Activated CD8-positive, alpha-beta memory T cell treated with anti-CD3 and anti-CD28 coated beads, Interleukin-2, amount 10 ng/mL, durations not matched to agents 7 days and 5 days (primary cell): ENCODE measurements at regions not wholly inside any gene's neighbourhood (a gene's known extent, or its start where the extent isn't known, plus 50 kb on each side); places are given as distances from the start of the nearest gene placed in this dataset.
"Not testable (repeated sequence)": the region's sequence is repeated elsewhere in the genome, so short reads cannot be mapped to it uniquely, and the experiment has no call there.

Experiments used
- ATAC-seq: fragments of 150-1000 bp; cut with Tn5 transposase; one replicate; pipeline ENCODE4 v1.10.0; 2021; ENCODE audit warnings: moderate library complexity
- CTCF ChIA-PET: fragments of 350-600 bp; sonication (Branson Sonifier 250); formaldehyde crosslinking; loops from one replicate; lab custom pipeline; 2021; ENCODE audit warnings: antibody characterized with exemption; lab: Charles Lee
- DNase-seq: peaks from one replicate; pipeline ENCODE4 v3.0.0-alpha.2; 2020
- H3K27ac Mint-ChIP-seq: one replicate; pipeline ENCODE4 v1.8.0; 2021; ENCODE audit warnings: mild to moderate bottlenecking, mixed read lengths
- H3K27me3 Mint-ChIP-seq: one replicate; pipeline ENCODE4 v1.8.0; 2021; ENCODE audit warnings: mixed read lengths
- H3K36me3 Mint-ChIP-seq: one replicate; pipeline ENCODE4 v1.8.0; 2021; ENCODE audit warnings: mild to moderate bottlenecking, mixed read lengths
- H3K4me1 Mint-ChIP-seq: one replicate; pipeline ENCODE4 v1.8.0; 2021; ENCODE audit warnings: mixed read lengths
- H3K4me3 Mint-ChIP-seq: one replicate; pipeline ENCODE4 v1.8.0; 2021; ENCODE audit warnings: mild to moderate bottlenecking, moderate library complexity, mixed read lengths
- H3K9me3 Mint-ChIP-seq: one replicate; pipeline ENCODE4 v1.8.0; 2022; ENCODE audit warnings: low read depth, mixed read lengths

- Mint-ChIP-seq H3K9me3 (peaks cover 6% of the 10 kb centered on the region), H3K27me3 (no peaks in the 10 kb centered on the region), H3K27ac (no peak overlapping the region), H3K36me3 (no peaks in the 10 kb centered on the region), H3K4me3 (no peak overlapping the region), H3K4me1 (no peaks in the 10 kb centered on the region)
- no peak for DNase-seq
- CTCF ChIA-PET, result no interaction called here
- ATAC-seq, result no peak
These were observed 260.0 kb downstream of the SI start for GRCh38 chr3:164818318-164818717.

GRCh38 chr3:164814106-164814505 is 264.2 kb downstream of the SI start:
- Mint-ChIP-seq H3K4me3 (no peak overlapping the region), H3K9me3 (peaks cover 2% of the 10 kb centered on the region), H3K27me3 (no peaks in the 10 kb centered on the region), H3K36me3 (no peaks in the 10 kb centered on the region), H3K4me1 (no peaks in the 10 kb centered on the region), H3K27ac (no peak overlapping the region)
- CTCF ChIA-PET, result no interaction called here
- no peak for ATAC-seq
- DNase-seq, result no peak

GRCh38 chr3:164812042-164812441 is 266.3 kb downstream of the SI start:
- Mint-ChIP-seq H3K36me3 (no peaks in the 10 kb centered on the region), H3K4me1 (no peaks in the 10 kb centered on the region), H3K27me3 (no peaks in the 10 kb centered on the region), H3K4me3 (no peak overlapping the region), H3K9me3 (peaks cover 2% of the 10 kb centered on the region), H3K27ac (no peak overlapping the region)
- CTCF ChIA-PET, result no interaction called here
- DNase-seq (no peak), ATAC-seq (no peak)

GRCh38 chr3:164806188-164806587 is 272.1 kb downstream of the SI start:
- Mint-ChIP-seq H3K27ac (no peak overlapping the region), H3K4me1 (no peaks in the 10 kb centered on the region), H3K9me3 (peaks cover 4% of the 10 kb centered on the region), H3K27me3 (no peaks in the 10 kb centered on the region), H3K4me3 (no peak overlapping the region), H3K36me3 (no peaks in the 10 kb centered on the region)
- CTCF ChIA-PET, result no interaction called here
- no peak for DNase-seq
- ATAC-seq, result no peak

GRCh38 chr3:164794099-164794498 is 284.2 kb downstream of the SI start:
- CTCF ChIA-PET, result no interaction called here
- Mint-ChIP-seq H3K4me3 (no peak overlapping the region), H3K36me3 (no peaks in the 10 kb centered on the region), H3K9me3 (peaks cover 2% of the 10 kb centered on the region), H3K27ac (no peak overlapping the region), H3K4me1 (no peaks in the 10 kb centered on the region), H3K27me3 (no peaks in the 10 kb centered on the region)
- DNase-seq, result no peak
- no peak for ATAC-seq

- H3K4me1 Mint-ChIP-seq, result no peaks in the 10 kb centered on the region
These were observed 287.0 kb downstream of the SI start for GRCh38 chr3:164791263-164791662.

GRCh38 chr3:164784407-164784806 is 293.9 kb downstream of the SI start:
- DNase-seq, H3K27ac Mint-ChIP-seq, H3K9me3 Mint-ChIP-seq, ATAC-seq, H3K4me3 Mint-ChIP-seq, H3K4me1 Mint-ChIP-seq, H3K27me3 Mint-ChIP-seq, H3K36me3 Mint-ChIP-seq, CTCF ChIA-PET: not testable (repeated sequence)

More at GRCh38 chr3:164791263-164791662, 287.0 kb downstream of the SI start:
- CTCF ChIA-PET, result interaction anchor here (0.7 kb wide), 1 partner anchor 379 kb away, joined by 4 read pairs; no protein-coding TSS in a partner anchor
- DNase-seq (no peak), ATAC-seq (no peak)
- no peaks in the 10 kb centered on the region for H3K9me3 Mint-ChIP-seq
- no peak overlapping the region for H3K27ac Mint-ChIP-seq
- no peaks in the 10 kb centered on the region for H3K36me3 Mint-ChIP-seq
- H3K27me3 Mint-ChIP-seq, result no peaks in the 10 kb centered on the region
- no peak overlapping the region for H3K4me3 Mint-ChIP-seq

- Mint-ChIP-seq H3K9me3 (no peaks in the 10 kb centered on the region), H3K27ac (no peak overlapping the region), H3K36me3 (no peaks in the 10 kb centered on the region), H3K4me1 (no peaks in the 10 kb centered on the region), H3K4me3 (no peak overlapping the region), H3K27me3 (no peaks in the 10 kb centered on the region)
- CTCF ChIA-PET, result no interaction called here
- DNase-seq (no peak), ATAC-seq (no peak)
These were observed 296.5 kb downstream of the SI start for GRCh38 chr3:164781755-164782154.

GRCh38 chr3:164779816-164780215 is 298.5 kb downstream of the SI start:
- no peaks in the 10 kb centered on the region for H3K27me3 Mint-ChIP-seq
- H3K27ac Mint-ChIP-seq, result no peak overlapping the region
- no peak for ATAC-seq

GRCh38 chr3:164752812-164753211 is 325.5 kb downstream of the SI start:
- CTCF ChIA-PET, result no interaction called here
- Mint-ChIP-seq H3K27ac (no peak overlapping the region), H3K4me1 (no peaks in the 10 kb centered on the region), H3K27me3 (no peaks in the 10 kb centered on the region), H3K4me3 (no peak overlapping the region), H3K36me3 (no peaks in the 10 kb centered on the region), H3K9me3 (peaks cover 4% of the 10 kb centered on the region)
- ATAC-seq (no peak), DNase-seq (no peak)

More at GRCh38 chr3:164779816-164780215, 298.5 kb downstream of the SI start:
- no peak overlapping the region for H3K4me3 Mint-ChIP-seq
- CTCF ChIA-PET, result no interaction called here
- H3K9me3 Mint-ChIP-seq, result no peaks in the 10 kb centered on the region
- H3K36me3 Mint-ChIP-seq, result no peaks in the 10 kb centered on the region
- no peak for DNase-seq
- H3K4me1 Mint-ChIP-seq, result no peaks in the 10 kb centered on the region

- H3K36me3 Mint-ChIP-seq, result no peaks in the 10 kb centered on the region
- DNase-seq (no peak), ATAC-seq (no peak)
- H3K9me3 Mint-ChIP-seq, result peaks cover 2% of the 10 kb centered on the region
- no peaks in the 10 kb centered on the region for H3K4me1 Mint-ChIP-seq
- no peaks in the 10 kb centered on the region for H3K27me3 Mint-ChIP-seq
- no peak overlapping the region for H3K4me3 Mint-ChIP-seq
- CTCF ChIA-PET, result no interaction called here
- no peak overlapping the region for H3K27ac Mint-ChIP-seq
These were observed 329.7 kb downstream of the SI start for GRCh38 chr3:164748626-164749025.

GRCh38 chr3:164741869-164742268 is 336.4 kb downstream of the SI start:
- CTCF ChIA-PET, result no interaction called here
- Mint-ChIP-seq H3K27ac (no peak overlapping the region), H3K9me3 (peaks cover 15% of the 10 kb centered on the region), H3K4me1 (no peaks in the 10 kb centered on the region), H3K4me3 (no peak overlapping the region), H3K27me3 (no peaks in the 10 kb centered on the region), H3K36me3 (no peaks in the 10 kb centered on the region)
- no peak for DNase-seq
- ATAC-seq, result no peak

- DNase-seq, result no peak
- ATAC-seq, result no peak
- Mint-ChIP-seq H3K36me3 (no peaks in the 10 kb centered on the region), H3K4me1 (no peaks in the 10 kb centered on the region), H3K4me3 (no peak overlapping the region), H3K27ac (no peak overlapping the region), H3K27me3 (no peaks in the 10 kb centered on the region), H3K9me3 (peaks cover 15% of the 10 kb centered on the region)
- CTCF ChIA-PET, result no interaction called here
These were observed 341.1 kb downstream of the SI start for GRCh38 chr3:164737174-164737573.

- DNase-seq (no peak), ATAC-seq (no peak)
- no peaks in the 10 kb centered on the region for H3K4me1 Mint-ChIP-seq
- no peaks in the 10 kb centered on the region for H3K27me3 Mint-ChIP-seq
- no peaks in the 10 kb centered on the region for H3K36me3 Mint-ChIP-seq
- no peak overlapping the region for H3K4me3 Mint-ChIP-seq
- CTCF ChIA-PET, result no interaction called here
- peaks cover 2% of the 10 kb centered on the region for H3K9me3 Mint-ChIP-seq
- no peak overlapping the region for H3K27ac Mint-ChIP-seq
These were observed 346.1 kb downstream of the SI start for GRCh38 chr3:164732166-164732565.

- H3K27ac Mint-ChIP-seq, result no peak overlapping the region
- no peaks in the 10 kb centered on the region for H3K36me3 Mint-ChIP-seq
- no peaks in the 10 kb centered on the region for H3K27me3 Mint-ChIP-seq
- no peak for DNase-seq
- ATAC-seq, result no peak
- H3K4me3 Mint-ChIP-seq, result no peak overlapping the region
- no peaks in the 10 kb centered on the region for H3K4me1 Mint-ChIP-seq
- peaks cover 2% of the 10 kb centered on the region for H3K9me3 Mint-ChIP-seq
- CTCF ChIA-PET, result no interaction called here
These were observed 347.4 kb downstream of the SI start for GRCh38 chr3:164730815-164731360.
